ENCODE measurements at regions not wholly inside any gene's neighbourhood (a gene's known extent, or its start where the extent isn't known, plus 50 kb on each side); places are given as distances from the start of the nearest gene placed in this dataset.

GRCh38 chr14:96626121-96626768 is 124.1 kb downstream of the PAPOLA start:
- CTCF ChIA-PET: no interaction called here
- Histone ChIP-seq H3K36me3 (ENCODE audit: control insufficient read depth, insufficient read depth, low read length) (no peaks in the 10 kb centered on the region), H3K27me3 (ENCODE audit: control insufficient read depth, insufficient read depth, low read length) (no peaks in the 10 kb centered on the region), H3K4me3 (ENCODE audit: low read depth, low read length) (no peak overlapping the region)
- no peak for DNase-seq (ENCODE audit: low read depth)
- POLR2A ChIA-PET: no interaction called here
- TF ChIP-seq CTCF (IDR thresholded peaks at IDR 0.05; ENCODE audit: insufficient read depth, low read depth, low read length): no peak

- Histone ChIP-seq H3K36me3 (ENCODE audit: control insufficient read depth, insufficient read depth, low read length) (no peaks in the 10 kb centered on the region), H3K27me3 (ENCODE audit: control insufficient read depth, insufficient read depth, low read length) (no peaks in the 10 kb centered on the region), H3K4me3 (ENCODE audit: low read depth, low read length) (no peak overlapping the region)
- no peak for DNase-seq (ENCODE audit: low read depth)
- CTCF ChIA-PET: no interaction called here
- TF ChIP-seq CTCF (IDR thresholded peaks at IDR 0.05; ENCODE audit: insufficient read depth, low read depth, low read length): no peak
- POLR2A ChIA-PET: no interaction called here
These were observed 124.7 kb downstream of the PAPOLA start for GRCh38 chr14:96626916-96627315.

- no peak for DNase-seq (ENCODE audit: low read depth)
- H3K36me3 ChIP-seq (ENCODE audit: control insufficient read depth, insufficient read depth, low read length): no peaks in the 10 kb centered on the region
- H3K27me3 ChIP-seq (ENCODE audit: control insufficient read depth, insufficient read depth, low read length): no peaks in the 10 kb centered on the region
- no peak for TF ChIP-seq CTCF (IDR thresholded peaks at IDR 0.05; ENCODE audit: insufficient read depth, low read depth, low read length)
- ChIA-PET CTCF (no interaction called here), POLR2A (no interaction called here)
- H3K4me3 ChIP-seq (ENCODE audit: low read depth, low read length): no peak overlapping the region
These were observed 125.2 kb downstream of the PAPOLA start for GRCh38 chr14:96627386-96627785.

- Histone ChIP-seq H3K36me3 (ENCODE audit: control insufficient read depth, insufficient read depth, low read length) (no peaks in the 10 kb centered on the region), H3K4me3 (ENCODE audit: low read depth, low read length) (no peak overlapping the region), H3K27me3 (ENCODE audit: control insufficient read depth, insufficient read depth, low read length) (no peaks in the 10 kb centered on the region)
- ChIA-PET POLR2A (no interaction called here), CTCF (no interaction called here)
- TF ChIP-seq CTCF (IDR thresholded peaks at IDR 0.05; ENCODE audit: insufficient read depth, low read depth, low read length): no peak
- DNase-seq (ENCODE audit: low read depth): no peak
These were observed 125.9 kb downstream of the PAPOLA start for GRCh38 chr14:96627811-96628775.

GRCh38 chr14:96629082-96629481 is 126.9 kb downstream of the PAPOLA start:
- POLR2A ChIA-PET: no interaction called here
- TF ChIP-seq CTCF (IDR thresholded peaks at IDR 0.05; ENCODE audit: insufficient read depth, low read depth, low read length): no peak
- Histone ChIP-seq H3K4me3 (ENCODE audit: low read depth, low read length) (no peak overlapping the region), H3K36me3 (ENCODE audit: control insufficient read depth, insufficient read depth, low read length) (no peaks in the 10 kb centered on the region), H3K27me3 (ENCODE audit: control insufficient read depth, insufficient read depth, low read length) (no peaks in the 10 kb centered on the region)
- DNase-seq (ENCODE audit: low read depth): no peak
- CTCF ChIA-PET: no interaction called here

All from BJ (cell line).